OCI-LY7 (cell line): ENCODE measurements at regions not wholly inside any gene's neighbourhood (a gene's known extent, or its start where the extent isn't known, plus 50 kb on each side); places are given as distances from the start of the nearest gene placed in this dataset.

ENCODE experiments used
- BruUV-seq: library from RNA; stranded (reverse); fragments of 400-500 nt; replicated peaks from 2 replicates; lab custom pipeline; 2021; lab: Mats Ljungman, UMichigan
- CTCF ChIA-PET: fragments of 300-600 bp; sonication (Branson Sonifier 250); formaldehyde crosslinking; loops from one replicate; lab custom pipeline; 2022; ENCODE audit warnings: antibody characterized with exemption; ENCODE audit not compliant: unreplicated experiment; lab: Charles Lee
- POLR2A ChIA-PET: fragments of 300-600 bp; sonication (Branson Sonifier 250); formaldehyde crosslinking; loops from one replicate; lab custom pipeline; 2022; ENCODE audit warnings: antibody characterized with exemption; lab: Charles Lee
- DNase-seq: peaks from one replicate; pipeline ENCODE4 v3.0.0-alpha.2; 2015; ENCODE audit warnings: low spot score
- H2AFZ ChIP-seq: fragments of 200-600 bp; sonication (generic), shearing (Covaris generic); 2 replicates; pipeline ENCODE4 v1.6.1; 2014; ENCODE audit warnings: mild to moderate bottlenecking, antibody characterized with exemption, low read length, moderate library complexity
- H3K27ac ChIP-seq: fragments of 200-600 bp; sonication (generic); 2 replicates; pipeline ENCODE4 v1.5.1; 2014; ENCODE audit warnings: mixed run types, low read depth, mild to moderate bottlenecking, moderate library complexity, low read length, inconsistent platforms; ENCODE audit not compliant: poor library complexity, severe bottlenecking
- H3K36me3 ChIP-seq: fragments of 200-600 bp; sonication (generic); 2 replicates; pipeline ENCODE4 v1.6.1; 2014; ENCODE audit warnings: mild to moderate bottlenecking, antibody characterized with exemption, low read length, moderate library complexity, mixed read lengths; ENCODE audit not compliant: insufficient read depth
- H3K4me1 ChIP-seq: fragments of 200-600 bp; sonication (generic); 2 replicates; pipeline ENCODE4 v1.5.1; 2014; ENCODE audit warnings: mild to moderate bottlenecking, low read length; ENCODE audit not compliant: insufficient read depth, poor library complexity, severe bottlenecking
- H3K4me2 ChIP-seq: fragments of 200-600 bp; sonication (generic); 2 replicates; pipeline ENCODE4 v1.6.1; 2014; ENCODE audit warnings: mild to moderate bottlenecking, low read length
- H3K4me3 ChIP-seq: fragments of 200-600 bp; sonication (generic); 2 replicates; pipeline ENCODE4 v1.5.1; 2014; ENCODE audit warnings: mild to moderate bottlenecking, low read depth, low read length; ENCODE audit not compliant: poor library complexity, severe bottlenecking
- H3K79me2 ChIP-seq: fragments of 200-600 bp; sonication (generic); 2 replicates; pipeline ENCODE4 v1.6.1; 2016; ENCODE audit warnings: low read depth, mild to moderate bottlenecking, low read length, moderate library complexity, mixed read lengths; ENCODE audit not compliant: insufficient read depth
- H3K9me2 ChIP-seq: fragments of 200-600 bp; sonication (generic); 2 replicates; pipeline ENCODE4 v1.6.1; 2016; ENCODE audit warnings: mild to moderate bottlenecking, low read length, mixed read lengths; ENCODE audit not compliant: insufficient read depth
- H3K9me3 ChIP-seq: fragments of 200-600 bp; sonication (generic); 2 replicates; pipeline ENCODE4 v1.6.1; 2014; ENCODE audit warnings: mild to moderate bottlenecking, mixed run types, low read length, mixed read lengths
- H4K20me1 ChIP-seq: fragments of 200-600 bp; sonication (generic); 2 replicates; pipeline ENCODE4 v1.6.1; 2014; ENCODE audit warnings: mild to moderate bottlenecking, antibody characterized with exemption, low read length, moderate library complexity, mixed read lengths; ENCODE audit not compliant: insufficient read depth
- CTCF ChIP-seq: fragments of 200-600 bp; sonication (generic); conservative IDR thresholded peaks from 2 replicates; pipeline ENCODE4 v1.5.1; 2014; ENCODE audit warnings: mild to moderate bottlenecking, antibody characterized with exemption, low read length, moderate library complexity, mixed read lengths
- EZH2phosphoT487 ChIP-seq: fragments of 200-600 bp; sonication (generic); IDR thresholded peaks from 2 replicates; pipeline ENCODE4 v1.6.1; 2018; ENCODE audit warnings: low read depth, borderline replicate concordance, mild to moderate bottlenecking, mixed run types, antibody characterized with exemption, low read length, moderate library complexity, mixed read lengths
- intact Hi-C: fragments of 100-400 bp; cut with micrococcal nuclease; formaldehyde crosslinking; loops from one replicate; pipeline ENCODE4 v1.10.0; 2022; ENCODE audit not compliant: unreplicated experiment

DNA sequence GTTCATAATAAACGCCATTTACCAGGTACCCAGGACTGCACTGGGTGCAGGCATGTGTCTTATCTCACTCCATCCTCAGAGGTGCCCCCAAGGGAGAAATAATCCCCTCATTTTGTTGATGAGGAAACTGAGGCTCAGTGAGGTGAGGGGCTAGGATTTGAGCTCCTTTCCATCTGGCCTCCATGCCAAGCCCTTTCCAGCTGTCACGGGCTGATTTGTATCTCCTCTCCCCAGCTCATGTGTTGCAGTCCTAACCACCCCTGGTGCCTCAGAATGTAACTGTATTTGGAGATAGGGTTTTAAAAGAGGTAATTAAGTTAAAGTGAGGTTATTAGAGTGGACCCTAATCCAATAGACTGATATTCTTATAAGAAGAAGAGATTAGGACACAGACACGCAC lies 137.3 kb downstream of the MYCN start:
- ChIA-PET CTCF (no interaction called here), POLR2A (no interaction called here)
- BruUV-seq = no TSS peak
- H3K4me2 ChIP-seq = no peak overlapping the region
- intact Hi-C loops = no loop called here
- TF ChIP-seq EZH2phosphoT487 (no peak), CTCF (no peak)
- H3K4me1 ChIP-seq = no peaks in the 10 kb centered on the region
- H3K9me3 ChIP-seq = no peaks in the 10 kb centered on the region
- H3K79me2 ChIP-seq = no peaks in the 10 kb centered on the region
- no peak overlapping the region for H3K27ac ChIP-seq
- H3K9me2 ChIP-seq = no peaks in the 10 kb centered on the region
- no peak for DNase-seq
- H3K36me3 ChIP-seq = no peaks in the 10 kb centered on the region
- H3K4me3 ChIP-seq = no peak overlapping the region
- no peaks in the 10 kb centered on the region for H4K20me1 ChIP-seq
- H2AFZ ChIP-seq = no peak overlapping the region

GRCh38 chr2:16076911-16077310 lies 136.6 kb downstream of the MYCN start:
- Histone ChIP-seq H3K36me3 (no peaks in the 10 kb centered on the region), H3K27ac (no peak overlapping the region), H3K4me1 (no peaks in the 10 kb centered on the region), H3K4me3 (no peak overlapping the region), H3K9me2 (no peaks in the 10 kb centered on the region), H4K20me1 (no peaks in the 10 kb centered on the region), H3K79me2 (no peaks in the 10 kb centered on the region), H2AFZ (no peak overlapping the region), H3K4me2 (no peak overlapping the region), H3K9me3 (no peaks in the 10 kb centered on the region)
- POLR2A ChIA-PET = no interaction called here
- intact Hi-C loops = no loop called here
- DNase-seq = no peak
- TF ChIP-seq EZH2phosphoT487 (no peak), CTCF (no peak)
- CTCF ChIA-PET = no interaction called here
- no TSS peak for BruUV-seq

GRCh38 chr2:16075045-16076012 lies 135.0 kb downstream of the MYCN start:
- CTCF ChIA-PET = no interaction called here
- no peaks in the 10 kb centered on the region for H3K36me3 ChIP-seq
- no peaks in the 10 kb centered on the region for H3K9me2 ChIP-seq
- no peak overlapping the region for H3K27ac ChIP-seq
- no peaks in the 10 kb centered on the region for H3K9me3 ChIP-seq
- H3K4me1 ChIP-seq = no peaks in the 10 kb centered on the region
- POLR2A ChIA-PET = interaction anchor here (0.5 to 0.6 kb wide), 2 partner anchors 64 to 145 kb away, joined by 3 to 4 read pairs; no protein-coding TSS in a partner anchor
- no peaks in the 10 kb centered on the region for H3K79me2 ChIP-seq
- BruUV-seq = no TSS peak
- no peak for DNase-seq
- intact Hi-C loops = no loop called here
- no peak overlapping the region for H3K4me3 ChIP-seq
- H4K20me1 ChIP-seq = no peaks in the 10 kb centered on the region
- H3K4me2 ChIP-seq = no peak overlapping the region
- TF ChIP-seq CTCF (no peak), EZH2phosphoT487 (no peak)
- no peak overlapping the region for H2AFZ ChIP-seq
